SU-DHL-6 (cell line): ENCODE measurements at regions not wholly inside any gene's neighbourhood (a gene's known extent, or its start where the extent isn't known, plus 50 kb on each side); places are given as distances from the start of the nearest gene placed in this dataset.

ENCODE experiments used
- H2AFZ ChIP-seq: fragments of 200-600 bp; sonication (generic); 2 replicates; pipeline ENCODE4 v1.6.1; 2014; ENCODE audit warnings: low read depth, mild to moderate bottlenecking, moderate library complexity, mixed read lengths, antibody characterized with exemption, low read length; ENCODE audit not compliant: severe bottlenecking
- H3F3A ChIP-seq: fragments of 200-600 bp; shearing (Covaris generic); 2 replicates; pipeline ENCODE4 v1.6.0; 2016; ENCODE audit warnings: antibody characterized with exemption, mild to moderate bottlenecking; ENCODE audit not compliant: insufficient read depth
- H3K27ac ChIP-seq: fragments of 200-600 bp; sonication (generic); 2 replicates; pipeline ENCODE4 v1.5.1; 2016; ENCODE audit warnings: low read depth, mild to moderate bottlenecking, low read length, moderate library complexity, mixed read lengths
- H3K27me3 ChIP-seq: fragments of 200-600 bp; sonication (generic), shearing (Covaris generic); 2 replicates; pipeline ENCODE4 v1.6.0; 2014; ENCODE audit warnings: mild to moderate bottlenecking, low read length
- H3K36me3 ChIP-seq: fragments of 200-600 bp; sonication (generic); 2 replicates; pipeline ENCODE4 v1.6.1; 2014; ENCODE audit warnings: mild to moderate bottlenecking, low read length, mixed read lengths
- H3K4me2 ChIP-seq: fragments of 300-600, 200-600 bp; shearing (Covaris generic), sonication (generic); 2 replicates; pipeline ENCODE4 v1.6.0; 2014; ENCODE audit warnings: low read length, low read depth, mild to moderate bottlenecking; ENCODE audit not compliant: poor library complexity, severe bottlenecking
- H3K4me3 ChIP-seq: fragments of 200-600 bp; sonication (generic); 2 replicates; pipeline ENCODE4 v1.5.1; 2014; ENCODE audit warnings: antibody characterized with exemption, low read length, mild to moderate bottlenecking, mixed read lengths; ENCODE audit not compliant: insufficient read depth, poor library complexity, severe bottlenecking
- H3K79me2 ChIP-seq: fragments of 200-600 bp; sonication (generic); 2 replicates; pipeline ENCODE4 v1.6.1; 2014; ENCODE audit warnings: mild to moderate bottlenecking, low read length, moderate library complexity; ENCODE audit not compliant: insufficient read depth
- H3K9ac ChIP-seq: fragments of 200-600 bp; sonication (generic); 2 replicates; pipeline ENCODE4 v1.7.0; 2014; ENCODE audit warnings: mild to moderate bottlenecking, low read length
- H3K9me2 ChIP-seq: fragments of 200-600 bp; sonication (generic); replicated peaks from 2 replicates; pipeline ENCODE4 v1.6.1; 2014; ENCODE audit warnings: low read length; ENCODE audit not compliant: insufficient read depth
- H3K9me3 ChIP-seq: fragments of 200-600 bp; sonication (generic); 2 replicates; pipeline ENCODE4 v1.6.1; 2014; ENCODE audit warnings: low read length, mixed read lengths; ENCODE audit not compliant: insufficient read depth
- H4K20me1 ChIP-seq: fragments of 200-600 bp; sonication (generic); 2 replicates; pipeline ENCODE4 v1.6.1; 2014; ENCODE audit warnings: low read depth, mild to moderate bottlenecking, antibody characterized with exemption, low read length, moderate library complexity, mixed read lengths
- CTCF ChIP-seq: fragments of 200-600 bp; sonication (generic); IDR thresholded peaks from one replicate; pipeline ENCODE4 v1.5.1; 2017; ENCODE audit warnings: antibody characterized with exemption, mild to moderate bottlenecking, low read length, moderate library complexity; ENCODE audit not compliant: insufficient read depth, poor library complexity, severe bottlenecking
- EZH2phosphoT487 ChIP-seq: fragments of 200-600 bp; sonication (generic), shearing (Covaris generic); conservative IDR thresholded peaks from 2 replicates; pipeline ENCODE4 v1.6.1; 2018; ENCODE audit warnings: mild to moderate bottlenecking, antibody characterized with exemption, low read length, moderate library complexity, mixed read lengths

GRCh38 chr1:189970331-189971230 lies 507.1 kb downstream of the BRINP3 start:
- Histone ChIP-seq H3F3A (no peaks in the 10 kb centered on the region; the same call in 1 of the 2 replicates), H3K9me2 (no peaks in the 10 kb centered on the region), H3K9me3 (no peaks in the 10 kb centered on the region), H3K79me2 (no peaks in the 10 kb centered on the region), H4K20me1 (no peaks in the 10 kb centered on the region), H3K4me2 (no peak overlapping the region), H3K27ac (no peak overlapping the region), H3K27me3 (no peaks in the 10 kb centered on the region), H3K9ac (no peak overlapping the region), H2AFZ (peak overlapping the region; percentile 14), H3K4me3 (no peak overlapping the region), H3K36me3 (0 out of 2 replicates have a peak, but pooled peaks cover 1% of the 10 kb centered on the region)
- TF ChIP-seq CTCF (no peak), EZH2phosphoT487 (no peak)

GRCh38 chr1:189971656-189972055 lies 506.0 kb downstream of the BRINP3 start:
- H2AFZ ChIP-seq, result peak overlapping the region; percentile 4
- H3F3A ChIP-seq, result no peaks in the 10 kb centered on the region; the same call in 1 of the 2 replicates
- no peak overlapping the region for H3K4me2 ChIP-seq
- no peaks in the 10 kb centered on the region for H3K79me2 ChIP-seq
- no peak overlapping the region for H3K9ac ChIP-seq
- H3K27ac ChIP-seq, result no peak overlapping the region
- H3K27me3 ChIP-seq, result no peaks in the 10 kb centered on the region
- TF ChIP-seq CTCF, result no peak
- TF ChIP-seq EZH2phosphoT487, result no peak
- 0 out of 2 replicates have a peak, but pooled peaks cover 2% of the 10 kb centered on the region for H3K36me3 ChIP-seq
- no peaks in the 10 kb centered on the region for H3K9me2 ChIP-seq
- H4K20me1 ChIP-seq, result no peaks in the 10 kb centered on the region
- no peaks in the 10 kb centered on the region for H3K9me3 ChIP-seq
- no peak overlapping the region for H3K4me3 ChIP-seq

GRCh38 chr1:189977184-189977583 lies 500.5 kb downstream of the BRINP3 start:
- Histone ChIP-seq H3K9ac (no peak overlapping the region), H4K20me1 (no peaks in the 10 kb centered on the region), H3K4me3 (no peak overlapping the region), H3K27ac (no peak overlapping the region), H3F3A (no peaks in the 10 kb centered on the region), H3K9me2 (no peaks in the 10 kb centered on the region), H3K4me2 (no peak overlapping the region), H3K27me3 (no peaks in the 10 kb centered on the region), H3K36me3 (0 out of 2 replicates have a peak, but pooled peaks cover 2% of the 10 kb centered on the region), H3K79me2 (no peaks in the 10 kb centered on the region), H2AFZ (no peak overlapping the region), H3K9me3 (no peaks in the 10 kb centered on the region)
- TF ChIP-seq EZH2phosphoT487, result no peak
- no peak for TF ChIP-seq CTCF
